ENCODE measurements at regions not wholly inside any gene's neighbourhood (a gene's known extent, or its start where the extent isn't known, plus 50 kb on each side); places are given as distances from the start of the nearest gene placed in this dataset.

DNA sequence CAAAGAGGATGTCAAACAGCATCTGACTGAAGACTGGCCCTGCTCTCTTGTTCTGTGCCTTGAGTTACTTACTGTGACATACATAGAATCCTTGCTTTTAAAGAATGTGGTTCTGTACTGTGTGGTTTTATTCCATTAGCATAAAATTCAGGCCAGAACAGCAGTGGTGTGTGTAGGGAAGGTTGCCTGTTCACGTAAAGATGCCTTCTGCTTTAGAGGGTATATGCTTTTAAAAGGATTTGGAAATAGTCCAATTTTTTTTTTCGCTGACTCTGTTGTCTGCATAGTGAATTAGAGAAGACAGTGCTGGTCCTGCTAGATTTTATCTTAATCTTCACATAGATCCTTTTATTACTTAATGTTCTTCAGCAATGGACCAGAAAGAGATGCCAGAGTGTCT, 470.8 kb upstream of the SEMA3A start:
- no peaks in the 10 kb centered on the region for H3K4me1 ChIP-seq
- WGBS = 81% methylated on average over 2 of the region's 2 CpGs
- H3K36me3 ChIP-seq = no peaks in the 10 kb centered on the region
- TF ChIP-seq EP300 (IDR thresholded peaks at IDR 0.05) = no peak
- TF ChIP-seq, protein P1, sequence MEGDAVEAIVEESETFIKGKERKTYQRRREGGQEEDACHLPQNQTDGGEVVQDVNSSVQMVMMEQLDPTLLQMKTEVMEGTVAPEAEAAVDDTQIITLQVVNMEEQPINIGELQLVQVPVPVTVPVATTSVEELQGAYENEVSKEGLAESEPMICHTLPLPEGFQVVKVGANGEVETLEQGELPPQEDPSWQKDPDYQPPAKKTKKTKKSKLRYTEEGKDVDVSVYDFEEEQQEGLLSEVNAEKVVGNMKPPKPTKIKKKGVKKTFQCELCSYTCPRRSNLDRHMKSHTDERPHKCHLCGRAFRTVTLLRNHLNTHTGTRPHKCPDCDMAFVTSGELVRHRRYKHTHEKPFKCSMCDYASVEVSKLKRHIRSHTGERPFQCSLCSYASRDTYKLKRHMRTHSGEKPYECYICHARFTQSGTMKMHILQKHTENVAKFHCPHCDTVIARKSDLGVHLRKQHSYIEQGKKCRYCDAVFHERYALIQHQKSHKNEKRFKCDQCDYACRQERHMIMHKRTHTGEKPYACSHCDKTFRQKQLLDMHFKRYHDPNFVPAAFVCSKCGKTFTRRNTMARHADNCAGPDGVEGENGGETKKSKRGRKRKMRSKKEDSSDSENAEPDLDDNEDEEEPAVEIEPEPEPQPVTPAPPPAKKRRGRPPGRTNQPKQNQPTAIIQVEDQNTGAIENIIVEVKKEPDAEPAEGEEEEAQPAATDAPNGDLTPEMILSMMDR (IDR thresholded peaks at IDR 0.05) = no peak
- no peak for TF ChIP-seq POLR2AphosphoS5 (IDR thresholded peaks at IDR 0.05)
- no peak for TF ChIP-seq POLR2A (IDR thresholded peaks at IDR 0.05)
- no peaks in the 10 kb centered on the region for H3K9me3 ChIP-seq
- no peak overlapping the region for H3K4me3 ChIP-seq
- H3K27me3 ChIP-seq = no peaks in the 10 kb centered on the region
- H3K27ac ChIP-seq = no peak overlapping the region
- DNase-seq (ENCODE audit: low spot score in 2 of 2) = no peak

DNA sequence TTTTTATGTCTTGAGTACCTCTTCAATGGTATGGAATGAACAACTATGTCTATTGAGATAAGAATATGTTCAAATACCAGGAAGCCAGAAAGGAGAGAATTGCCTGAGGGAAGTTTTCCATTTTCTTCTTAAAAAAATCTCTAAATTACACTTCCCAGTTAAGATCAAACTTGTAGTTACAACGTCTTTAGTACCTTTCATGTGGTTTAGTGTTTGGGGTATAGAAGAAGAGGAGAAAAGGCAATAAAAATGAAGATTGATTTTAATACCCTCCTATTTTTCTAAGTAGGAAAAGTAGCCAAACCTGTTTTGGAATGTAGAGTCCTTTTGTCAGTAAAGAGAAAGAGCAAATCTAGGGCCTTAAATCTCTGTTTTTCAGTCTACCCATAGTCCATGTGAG, 470.0 kb upstream of the SEMA3A start:
- Histone ChIP-seq H3K4me1 (no peaks in the 10 kb centered on the region), H3K9me3 (no peaks in the 10 kb centered on the region), H3K36me3 (no peaks in the 10 kb centered on the region), H3K27me3 (no peaks in the 10 kb centered on the region), H3K27ac (no peak overlapping the region), H3K4me3 (no peak overlapping the region)
- no peak for DNase-seq (ENCODE audit: low spot score in 2 of 2)
- WGBS = 46% methylated on average over 1 of the region's 1 CpG
- TF ChIP-seq, protein P1 (IDR thresholded peaks at IDR 0.05) = no peak
- TF ChIP-seq POLR2A (IDR thresholded peaks at IDR 0.05) (no peak), EP300 (IDR thresholded peaks at IDR 0.05) (no peak), POLR2AphosphoS5 (IDR thresholded peaks at IDR 0.05) (no peak)

DNA sequence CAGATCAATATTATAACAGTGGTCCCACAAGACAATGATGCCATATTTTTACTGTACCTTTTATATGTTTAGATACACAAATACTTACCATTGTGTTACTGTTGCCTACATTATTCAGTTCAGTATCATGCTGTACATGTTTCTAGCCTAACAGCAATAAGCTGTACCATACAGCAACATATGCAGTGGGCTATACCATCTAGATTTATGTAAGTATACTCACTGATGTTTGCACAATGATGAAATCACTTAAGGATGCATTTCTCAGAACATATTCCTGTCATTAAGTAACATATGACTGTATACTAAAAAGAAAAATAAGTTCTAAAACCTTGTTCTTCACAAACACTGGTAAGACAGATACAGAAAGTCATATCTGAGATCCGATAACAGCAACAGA, 468.6 kb upstream of the SEMA3A start:
- 89% methylated on average over 1 of the region's 1 CpG for WGBS
- no peak for TF ChIP-seq EP300 (IDR thresholded peaks at IDR 0.05)
- no peak for TF ChIP-seq POLR2A (IDR thresholded peaks at IDR 0.05)
- no peak for TF ChIP-seq POLR2AphosphoS5 (IDR thresholded peaks at IDR 0.05)
- TF ChIP-seq, protein P1 (IDR thresholded peaks at IDR 0.05) = no peak
- no peak for DNase-seq (ENCODE audit: low spot score in 2 of 2)
- Histone ChIP-seq H3K27ac (no peak overlapping the region), H3K36me3 (no peaks in the 10 kb centered on the region), H3K9me3 (no peaks in the 10 kb centered on the region), H3K4me1 (no peaks in the 10 kb centered on the region), H3K27me3 (no peaks in the 10 kb centered on the region), H3K4me3 (no peak overlapping the region)

DNA sequence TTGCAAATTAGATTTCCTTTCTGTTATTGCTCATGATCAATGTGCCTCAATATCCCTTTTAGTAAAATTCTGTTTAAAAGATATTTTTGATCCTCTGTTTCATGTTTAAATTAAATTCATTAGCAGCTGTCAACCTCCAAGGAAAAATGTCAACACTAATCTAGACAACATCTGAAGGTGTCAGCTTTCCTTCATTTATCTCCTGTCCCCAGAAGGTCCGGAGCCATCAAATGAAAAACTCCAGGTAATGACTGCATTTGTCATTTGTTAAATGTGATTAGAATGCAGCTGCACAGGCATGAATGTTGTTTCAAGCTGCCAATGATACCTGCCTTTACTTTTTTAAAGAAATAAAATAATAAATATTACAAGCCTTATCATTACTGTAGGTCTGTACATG, 463.7 kb upstream of the SEMA3A start:
- DNase-seq (ENCODE audit: low spot score in 2 of 2) = no peak
- H3K27ac ChIP-seq = no peak overlapping the region
- TF ChIP-seq POLR2AphosphoS5 (IDR thresholded peaks at IDR 0.05) = no peak
- H3K27me3 ChIP-seq = no peaks in the 10 kb centered on the region
- no peaks in the 10 kb centered on the region for H3K4me1 ChIP-seq
- no peaks in the 10 kb centered on the region for H3K9me3 ChIP-seq
- no peak overlapping the region for H3K4me3 ChIP-seq
- no peaks in the 10 kb centered on the region for H3K36me3 ChIP-seq
- WGBS = 76% methylated on average over 1 of the region's 1 CpG

DNA sequence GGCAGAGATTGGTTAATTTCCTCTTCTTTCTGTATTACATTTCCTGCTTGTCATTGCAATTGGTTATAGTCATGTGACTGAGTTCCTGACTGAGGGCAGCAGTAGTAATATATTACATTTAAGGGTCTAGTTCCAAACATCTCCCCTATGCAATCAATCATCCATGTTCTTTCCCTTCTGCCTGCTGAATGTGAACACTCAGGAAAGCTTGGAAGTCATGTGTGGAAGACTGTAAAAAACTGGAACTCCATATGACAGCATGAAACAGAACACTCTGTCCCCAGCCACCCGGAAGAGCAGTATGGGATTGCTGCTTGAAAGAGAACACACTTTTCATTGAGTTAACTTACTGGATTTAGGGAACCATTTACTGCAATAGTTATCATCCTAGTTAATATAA, 459.7 kb upstream of the SEMA3A start:
- Histone ChIP-seq H3K27me3 (no peaks in the 10 kb centered on the region), H3K27ac (no peak overlapping the region), H3K36me3 (no peaks in the 10 kb centered on the region), H3K4me1 (no peaks in the 10 kb centered on the region), H3K4me3 (no peak overlapping the region), H3K9me3 (no peaks in the 10 kb centered on the region)
- TF ChIP-seq, protein P1 (IDR thresholded peaks at IDR 0.05) = no peak
- TF ChIP-seq POLR2A (IDR thresholded peaks at IDR 0.05) (no peak), POLR2AphosphoS5 (IDR thresholded peaks at IDR 0.05) (no peak), EP300 (IDR thresholded peaks at IDR 0.05) (no peak)
- WGBS = 89% methylated on average over 1 of the region's 1 CpG
- no peak for DNase-seq (ENCODE audit: low spot score in 2 of 2)

DNA sequence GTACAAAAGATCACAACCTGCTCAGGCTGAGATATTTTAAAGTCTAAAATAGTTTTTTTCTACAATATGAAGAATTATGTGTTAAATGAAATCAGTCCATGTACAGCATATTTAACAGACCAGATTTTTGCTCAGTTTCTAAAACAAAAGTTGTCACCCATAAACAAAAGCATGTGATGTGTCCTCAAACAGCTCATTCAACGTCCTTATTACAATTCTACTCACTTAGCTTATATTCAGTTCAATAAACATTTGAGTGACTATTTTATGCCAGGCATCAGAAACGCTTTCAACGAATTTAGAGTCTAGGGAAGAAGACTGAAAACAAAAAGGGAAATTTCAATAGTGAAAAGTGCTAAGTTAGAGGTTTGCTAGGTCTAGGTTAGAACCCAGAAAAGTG, 457.3 kb upstream of the SEMA3A start:
- Histone ChIP-seq H3K36me3 (no peaks in the 10 kb centered on the region), H3K27me3 (no peaks in the 10 kb centered on the region), H3K9me3 (no peaks in the 10 kb centered on the region), H3K4me3 (no peak overlapping the region), H3K27ac (no peak overlapping the region), H3K4me1 (no peaks in the 10 kb centered on the region)
- DNase-seq (ENCODE audit: low spot score in 2 of 2) = no peak
- 79% methylated on average over 3 of the region's 3 CpGs for WGBS
- TF ChIP-seq, protein P1 (IDR thresholded peaks at IDR 0.05) = no peak
- no peak for TF ChIP-seq POLR2A (IDR thresholded peaks at IDR 0.05)
- no peak for TF ChIP-seq POLR2AphosphoS5 (IDR thresholded peaks at IDR 0.05)
- no peak for TF ChIP-seq EP300 (IDR thresholded peaks at IDR 0.05)
